ENCODE measurements at regions not wholly inside any gene's neighbourhood (a gene's known extent, or its start where the extent isn't known, plus 50 kb on each side); places are given as distances from the start of the nearest gene placed in this dataset.

- TF ChIP-seq POLR2A (IDR thresholded peaks at IDR 0.05; ENCODE audit: low read depth, low read length) (no peak), TAF1 (IDR thresholded peaks at IDR 0.05; ENCODE audit: low read depth, low read length) (no peak), POLR2AphosphoS5 (IDR thresholded peaks at IDR 0.05; ENCODE audit: low read depth, low read length) (no peak), SPI1 (IDR thresholded peaks at IDR 0.05; ENCODE audit: low read depth, low read length) (no peak), PAX5 (IDR thresholded peaks at IDR 0.05; ENCODE audit: insufficient read depth, low read length, severe bottlenecking) (no peak)
Observed at GRCh38 chr6:79842376-79843040, 104.8 kb downstream of the ELOVL4 start.
